Erythroblast (primary cell): ENCODE measurements at regions not wholly inside any gene's neighbourhood (a gene's known extent, or its start where the extent isn't known, plus 50 kb on each side); places are given as distances from the start of the nearest gene placed in this dataset.

Experiments
- GATA1 ChIP-seq: IDR thresholded peaks from 2 replicates; pipeline ENCODE4 v1.6.1; 2011; ENCODE audit warnings: low read depth, mild to moderate bottlenecking, control low read depth, low read length, moderate library complexity
- POLR2A ChIP-seq: IDR thresholded peaks from 2 replicates; pipeline ENCODE4 v1.6.1; 2011; ENCODE audit warnings: mild to moderate bottlenecking, low read length

DNA sequence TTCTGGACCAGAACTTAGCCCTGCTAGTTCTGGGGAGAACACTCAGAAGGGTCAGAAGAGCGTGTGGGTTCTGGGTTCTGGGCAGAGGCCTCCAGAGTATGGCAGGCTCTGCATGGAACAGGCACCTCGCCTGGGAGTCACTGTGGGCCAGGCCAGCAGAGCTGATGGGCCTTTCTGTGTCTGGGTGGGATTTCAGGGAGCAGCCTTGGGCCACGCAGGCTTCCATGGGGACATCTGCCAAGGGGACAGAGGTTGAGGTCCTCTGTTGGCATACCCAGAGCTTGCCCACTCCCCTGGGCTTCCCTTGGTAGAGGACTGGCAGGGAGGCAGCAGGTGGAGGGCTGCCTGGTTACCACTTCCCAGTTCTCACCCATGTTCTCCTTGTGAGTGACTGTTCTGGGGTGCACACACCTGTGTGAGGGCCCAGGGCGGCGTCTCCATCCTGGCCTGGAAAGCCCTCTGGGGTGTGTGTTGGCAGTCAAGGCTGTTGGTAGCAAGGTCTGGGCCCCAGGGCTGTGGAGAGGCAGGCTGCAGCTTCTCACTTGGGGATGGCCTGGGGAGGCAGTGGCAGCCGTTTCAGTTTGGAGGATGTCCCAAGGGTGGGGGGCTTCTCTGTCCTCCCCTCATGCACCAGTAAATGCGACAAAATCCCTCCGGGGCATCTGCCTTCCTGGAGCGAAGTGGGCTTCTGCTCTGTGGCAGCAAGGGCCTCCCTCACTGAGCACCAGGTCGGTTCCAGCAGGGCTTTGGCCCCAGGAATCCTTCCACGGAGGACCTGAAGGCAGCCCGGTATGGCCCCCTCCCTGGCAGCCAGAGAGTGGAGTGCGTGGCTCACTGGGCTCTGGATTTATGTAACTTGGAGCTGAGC lies 74.6 kb upstream of the HDAC4 start:
- TF ChIP-seq POLR2A = no peak
- TF ChIP-seq GATA1 = no peak
